Neuronal stem cell (in vitro differentiated cells): ENCODE measurements at regions not wholly inside any gene's neighbourhood (a gene's known extent, or its start where the extent isn't known, plus 50 kb on each side); places are given as distances from the start of the nearest gene placed in this dataset.

Source experiments
- DNase-seq: peaks from one replicate; pipeline ENCODE4 v3.0.0-alpha.2; 2013; ENCODE audit warnings: low spot score
- H2AFZ ChIP-seq: one replicate; pipeline ENCODE4 v1.6.1; 2013; ENCODE audit warnings: mild to moderate bottlenecking, low read length, inconsistent platforms
- H2AK5ac ChIP-seq: 2 replicates; pipeline ENCODE4 v1.6.1; 2013; ENCODE audit warnings: low read depth, mild to moderate bottlenecking, inconsistent platforms, low read length, moderate library complexity, mixed read lengths
- H2BK120ac ChIP-seq: 2 replicates; pipeline ENCODE4 v1.6.1; 2013; ENCODE audit warnings: low read depth, mild to moderate bottlenecking, inconsistent platforms, low read length, moderate library complexity, mixed read lengths
- H2BK12ac ChIP-seq: one replicate; pipeline ENCODE4 v1.6.1; 2013; ENCODE audit warnings: low read length, inconsistent platforms
- H2BK15ac ChIP-seq: 2 replicates; pipeline ENCODE4 v1.6.1; 2013; ENCODE audit warnings: mild to moderate bottlenecking, low read length, inconsistent platforms, mixed read lengths
- H2BK5ac ChIP-seq: one replicate; pipeline ENCODE4 v1.6.1; 2013; ENCODE audit warnings: inconsistent platforms, mild to moderate bottlenecking, low read length, moderate library complexity
- H3K14ac ChIP-seq: one replicate; pipeline ENCODE4 v1.6.1; 2013; ENCODE audit warnings: low read length, inconsistent platforms
- H3K18ac ChIP-seq: 2 replicates; pipeline ENCODE4 v1.6.1; 2013; ENCODE audit warnings: low read length, inconsistent platforms
- H3K23ac ChIP-seq: 2 replicates; pipeline ENCODE4 v1.6.1; 2013; ENCODE audit warnings: low read depth, mild to moderate bottlenecking, mixed read lengths, low read length, inconsistent platforms; ENCODE audit not compliant: poor library complexity
- H3K27ac ChIP-seq: replicated peaks from 3 replicates; pipeline ENCODE4 v1.5.1; 2013; ENCODE audit warnings: low read length, inconsistent platforms
- H3K27me3 ChIP-seq, 3 experiments: 2 replicates each; pipeline ENCODE4 v1.6.1; 2013; ENCODE audit warnings: low read length in 3 of 3, mild to moderate bottlenecking in 2 of 3, inconsistent platforms in 1 of 3, low read depth in 1 of 3, mixed read lengths in 1 of 3, moderate library complexity in 1 of 3; ENCODE audit not compliant: control insufficient read depth in 3 of 3, insufficient read depth in 3 of 3
- H3K36me3 ChIP-seq, 2 donors: replicated peaks in 1 of 2; 2 replicates each; pipeline ENCODE4 v1.6.1; 2013; ENCODE audit warnings: low read length in 2 of 2; ENCODE audit not compliant: control insufficient read depth in 2 of 2, insufficient read depth in 2 of 2
- H3K4ac ChIP-seq: 2 replicates; pipeline ENCODE4 v1.6.1; 2013; ENCODE audit warnings: inconsistent platforms, mild to moderate bottlenecking, low read length, moderate library complexity
- H3K4me1 ChIP-seq, 2 donors: 1 replicate in 1 of 2; 2 replicates in 1 of 2; pipeline ENCODE4 v1.6.1; 2013; ENCODE audit warnings: low read length in 2 of 2, low read depth in 1 of 2; ENCODE audit not compliant: control insufficient read depth in 2 of 2, insufficient read depth in 1 of 2
- H3K4me2 ChIP-seq: one replicate; pipeline ENCODE4 v1.6.1; 2013; ENCODE audit warnings: mild to moderate bottlenecking, low read length, inconsistent platforms; ENCODE audit not compliant: insufficient read depth, poor library complexity, severe bottlenecking
- H3K4me3 ChIP-seq, 2 donors: 2 replicates each; pipeline ENCODE4 v1.5.1; 2013; ENCODE audit warnings: low read length in 2 of 2, mild to moderate bottlenecking in 2 of 2, inconsistent platforms in 1 of 2, moderate library complexity in 1 of 2
- H3K79me1 ChIP-seq: one replicate; pipeline ENCODE4 v1.6.1; 2013; ENCODE audit warnings: low read depth, mild to moderate bottlenecking, inconsistent platforms, low read length, moderate library complexity
- H3K9ac ChIP-seq: one replicate; pipeline ENCODE4 v1.6.1; 2013; ENCODE audit warnings: mild to moderate bottlenecking, low read depth, low read length, inconsistent platforms; ENCODE audit not compliant: poor library complexity
- H3K9me3 ChIP-seq, 2 donors: replicated peaks in 1 of 2; 2 replicates each; pipeline versions ENCODE3 to v1.6.1; 2013; ENCODE audit warnings: low read length in 2 of 2, mild to moderate bottlenecking in 2 of 2, inconsistent platforms in 1 of 2, low read depth in 1 of 2, mixed read lengths in 1 of 2, moderate library complexity in 1 of 2; ENCODE audit not compliant: control insufficient read depth in 2 of 2, insufficient read depth in 1 of 2
- H4K8ac ChIP-seq: one replicate; pipeline ENCODE4 v1.6.1; 2013; ENCODE audit warnings: low read depth, mild to moderate bottlenecking, inconsistent platforms, low read length, moderate library complexity
- H4K91ac ChIP-seq: one replicate; pipeline ENCODE4 v1.6.1; 2013; ENCODE audit warnings: low read length, low read depth, mild to moderate bottlenecking, inconsistent platforms; ENCODE audit not compliant: poor library complexity
- WGBS, 2 donors: extraction: QIAGEN DNeasy Blood & Tissue Kit; methylation state at CpG; one replicate each; pipeline ENCODE4 v1.1.7; 2013; ENCODE audit warnings: missing lambda C conversion rate in 2 of 2, mixed read lengths in 1 of 2; ENCODE audit not compliant: insufficient read length in 2 of 2, insufficient replicate concordance in 1 of 2; ENCODE audit errors: extremely low coverage in 2 of 2; 5-methylcytosine and 5-hydroxymethylcytosine counted together

DNA sequence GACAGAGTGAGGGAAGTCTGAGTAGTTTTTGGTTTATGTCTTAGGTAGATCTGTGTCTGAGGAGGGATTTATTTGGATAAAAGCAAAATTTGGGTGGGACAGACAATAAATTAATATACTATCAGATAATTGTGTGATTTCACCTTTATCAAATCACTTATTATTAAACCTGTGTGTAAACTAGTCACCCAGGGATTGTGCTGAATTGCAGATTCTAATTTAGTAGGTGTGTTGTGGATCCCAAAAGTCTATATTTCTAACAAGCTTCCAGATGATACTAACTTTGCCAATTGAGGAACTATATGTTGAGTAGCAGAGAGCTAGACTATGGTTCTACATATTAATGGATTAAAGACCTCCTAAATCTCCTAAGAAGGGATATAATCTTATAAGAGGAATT lies 978.5 kb upstream of the FBXO33 start:
- H3K4me3 ChIP-seq, result no peak overlapping the region
- no peak overlapping the region for H3K18ac ChIP-seq
- H2AK5ac ChIP-seq, result no peak overlapping the region
- no peak overlapping the region for H2BK15ac ChIP-seq
- no peak overlapping the region for H3K4ac ChIP-seq
- H3K23ac ChIP-seq, result no peak overlapping the region
- H3K4me1 ChIP-seq, result no peaks in the 10 kb centered on the region
- H3K14ac ChIP-seq, result no peak overlapping the region
- H3K79me1 ChIP-seq, result no peaks in the 10 kb centered on the region
- H2BK12ac ChIP-seq, result no peak overlapping the region
- no peak overlapping the region for H3K27ac ChIP-seq
- no peak overlapping the region for H2BK5ac ChIP-seq
- H3K36me3 ChIP-seq, result no peaks in the 10 kb centered on the region
- no peak overlapping the region for H2BK120ac ChIP-seq
- no peak overlapping the region for H4K91ac ChIP-seq
- no peaks in the 10 kb centered on the region for H3K27me3 ChIP-seq
- H3K9ac ChIP-seq, result no peak overlapping the region
- H2AFZ ChIP-seq, result no peak overlapping the region
- no peak overlapping the region for H4K8ac ChIP-seq
- DNase-seq, result no peak
- peaks cover 5 to 6% of the 10 kb centered on the region in 2 donors for H3K9me3 ChIP-seq
- no peak overlapping the region for H3K4me2 ChIP-seq

GRCh38 chr14:40402957-40403356 lies 970.7 kb upstream of the FBXO33 start:
- Histone ChIP-seq H3K27ac (no peak overlapping the region), H3K14ac (no peak overlapping the region), H2BK12ac (no peak overlapping the region), H3K79me1 (no peaks in the 10 kb centered on the region), H2AFZ (no peak overlapping the region), H3K4me2 (no peak overlapping the region), H3K9ac (no peak overlapping the region), H3K23ac (no peak overlapping the region), H2BK5ac (no peak overlapping the region), H4K91ac (no peak overlapping the region), H3K27me3 (no peaks in the 10 kb centered on the region), H3K4me3 (no peak overlapping the region), H2BK120ac (no peak overlapping the region), H2BK15ac (no peak overlapping the region), H3K9me3 (peaks cover 1 to 4% of the 10 kb centered on the region in 2 donors), H3K4me1 (no peaks in the 10 kb centered on the region), H3K18ac (no peak overlapping the region), H4K8ac (no peak overlapping the region), H3K4ac (no peak overlapping the region), H3K36me3 (no peaks in the 10 kb centered on the region), H2AK5ac (no peak overlapping the region)
- no peak for DNase-seq

GRCh38 chr14:40398981-40399380 lies 966.7 kb upstream of the FBXO33 start:
- Histone ChIP-seq H3K9ac (no peak overlapping the region), H2BK120ac (no peak overlapping the region), H3K27ac (no peak overlapping the region), H3K4me2 (no peak overlapping the region), H3K27me3 (no peaks in the 10 kb centered on the region), H3K9me3 (no peaks in the 10 kb centered on the region), H2AFZ (no peak overlapping the region), H2BK5ac (no peak overlapping the region), H3K4ac (no peak overlapping the region), H2BK15ac (no peak overlapping the region), H3K79me1 (no peaks in the 10 kb centered on the region), H2BK12ac (no peak overlapping the region), H3K23ac (no peak overlapping the region), H3K4me1 (no peaks in the 10 kb centered on the region), H4K8ac (no peak overlapping the region), H3K36me3 (no peaks in the 10 kb centered on the region), H2AK5ac (no peak overlapping the region), H4K91ac (no peak overlapping the region), H3K4me3 (no peak overlapping the region), H3K18ac (no peak overlapping the region), H3K14ac (no peak overlapping the region)
- WGBS, 2 donors, result no CpG with 5 or more reads among the region's 2 CpGs
- DNase-seq, result no peak

- Histone ChIP-seq H4K8ac (no peak overlapping the region), H3K4ac (no peak overlapping the region), H3K4me2 (no peak overlapping the region), H2BK12ac (no peak overlapping the region), H2BK5ac (no peak overlapping the region), H2BK15ac (no peak overlapping the region), H3K27me3 (no peaks in the 10 kb centered on the region), H3K18ac (no peak overlapping the region), H2AFZ (no peak overlapping the region), H3K9ac (no peak overlapping the region), H3K36me3 (no peaks in the 10 kb centered on the region), H3K9me3 (no peaks in the 10 kb centered on the region), H3K4me1 (no peaks in the 10 kb centered on the region), H3K27ac (no peak overlapping the region), H2BK120ac (no peak overlapping the region), H4K91ac (no peak overlapping the region), H2AK5ac (no peak overlapping the region), H3K23ac (no peak overlapping the region), H3K79me1 (no peaks in the 10 kb centered on the region), H3K14ac (no peak overlapping the region), H3K4me3 (no peak overlapping the region)
- no CpG with 5 or more reads among the region's 3 CpGs for WGBS, 2 donors
- DNase-seq, result no peak
Observed at GRCh38 chr14:40394634-40395340, 962.6 kb upstream of the FBXO33 start.
